Karpas-422 (cell line): ENCODE measurements at regions not wholly inside any gene's neighbourhood (a gene's known extent, or its start where the extent isn't known, plus 50 kb on each side); places are given as distances from the start of the nearest gene placed in this dataset.

ENCODE experiments used
- DNase-seq: peaks from one replicate; pipeline ENCODE4 v3.0.0-alpha.2; 2015
- H2AFZ ChIP-seq: fragments of 200-600 bp; sonication (generic); 2 replicates; pipeline ENCODE4 v1.6.1; 2014; ENCODE audit warnings: antibody characterized with exemption, low read length, mixed read lengths
- H3K27ac ChIP-seq: fragments of 200-600 bp; sonication (generic); 2 replicates; pipeline ENCODE4 v1.5.1; 2014; ENCODE audit warnings: mild to moderate bottlenecking, low read length, moderate library complexity
- H3K27me3 ChIP-seq: fragments of 200-600 bp; sonication (generic); 2 replicates; pipeline ENCODE4 v1.6.1; 2014; ENCODE audit warnings: low read length, mixed read lengths
- H3K36me3 ChIP-seq: fragments of 200-600 bp; sonication (generic); 2 replicates; pipeline ENCODE4 v1.6.1; 2014; ENCODE audit warnings: low read length, mixed read lengths; ENCODE audit not compliant: insufficient read depth
- H3K4me1 ChIP-seq: fragments of 200-600 bp; sonication (generic); 2 replicates; pipeline ENCODE4 v1.6.1; 2014; ENCODE audit warnings: mild to moderate bottlenecking, low read length, mixed read lengths
- H3K4me2 ChIP-seq: fragments of 200-600 bp; sonication (generic); 2 replicates; pipeline ENCODE4 v1.6.1; 2014; ENCODE audit warnings: low read length, low read depth, mild to moderate bottlenecking; ENCODE audit not compliant: poor library complexity, severe bottlenecking
- H3K4me3 ChIP-seq: fragments of 200-600 bp; sonication (generic); 2 replicates; pipeline ENCODE4 v1.5.1; 2014; ENCODE audit warnings: mild to moderate bottlenecking, antibody characterized with exemption, low read length, mixed read lengths
- H3K79me2 ChIP-seq: fragments of 200-600 bp; sonication (generic); 2 replicates; pipeline ENCODE4 v1.6.1; 2014; ENCODE audit warnings: mild to moderate bottlenecking, low read length, mixed read lengths
- H3K9ac ChIP-seq: fragments of 200-600 bp; sonication (generic); 2 replicates; pipeline ENCODE4 v1.6.0; 2014; ENCODE audit warnings: low read length
- H3K9me2 ChIP-seq: fragments of 200-600 bp; sonication (generic), shearing (Covaris generic); replicated peaks from 2 replicates; pipeline ENCODE4 v1.6.0; 2014; ENCODE audit warnings: mild to moderate bottlenecking, low read length, moderate library complexity; ENCODE audit not compliant: insufficient read depth
- H3K9me3 ChIP-seq: fragments of 300-700, 200-600 bp; sonication (generic); 2 replicates; pipeline ENCODE4 v1.6.1; 2014; ENCODE audit warnings: low read length, mixed read lengths
- H4K20me1 ChIP-seq: fragments of 200-600 bp; sonication (generic); 2 replicates; pipeline ENCODE4 v1.6.1; 2014; ENCODE audit warnings: mild to moderate bottlenecking, antibody characterized with exemption, low read length, low read depth; ENCODE audit not compliant: insufficient read depth

GRCh38 chr5:77850536-77851175 lies 74.5 kb upstream of the TBCA start:
- Histone ChIP-seq H3K4me1 (peaks cover 14% of the 10 kb centered on the region), H3K27ac (no peak overlapping the region), H3K27me3 (no peaks in the 10 kb centered on the region), H3K4me3 (no peak overlapping the region), H3K9me3 (no peaks in the 10 kb centered on the region), H3K9me2 (no peaks in the 10 kb centered on the region), H3K79me2 (no peaks in the 10 kb centered on the region), H3K36me3 (no peaks in the 10 kb centered on the region), H3K9ac (no peak overlapping the region), H4K20me1 (no peaks in the 10 kb centered on the region), H3K4me2 (no peak overlapping the region), H2AFZ (no peak overlapping the region)
- no peak for DNase-seq

- Histone ChIP-seq H3K27me3 (no peaks in the 10 kb centered on the region), H3K79me2 (no peaks in the 10 kb centered on the region)
- no peak for DNase-seq
Observed at GRCh38 chr5:77849308-77849900, 73.3 kb upstream of the TBCA start.

GRCh38 chr5:77847814-77848290 lies 71.7 kb upstream of the TBCA start:
- no peak for DNase-seq
- no peaks in the 10 kb centered on the region for H3K9me3 ChIP-seq
- no peaks in the 10 kb centered on the region for H4K20me1 ChIP-seq
- H2AFZ ChIP-seq, result no peak overlapping the region
- no peak overlapping the region for H3K4me3 ChIP-seq
- no peak overlapping the region for H3K27ac ChIP-seq
- H3K36me3 ChIP-seq, result no peaks in the 10 kb centered on the region
- no peaks in the 10 kb centered on the region for H3K27me3 ChIP-seq
- H3K4me1 ChIP-seq, result peaks cover 8% of the 10 kb centered on the region
- H3K4me2 ChIP-seq, result no peak overlapping the region
- H3K79me2 ChIP-seq, result no peaks in the 10 kb centered on the region
- H3K9ac ChIP-seq, result no peak overlapping the region
- no peaks in the 10 kb centered on the region for H3K9me2 ChIP-seq

More at GRCh38 chr5:77849308-77849900, 73.3 kb upstream of the TBCA start:
- Histone ChIP-seq H3K4me3 (no peak overlapping the region), H3K36me3 (no peaks in the 10 kb centered on the region), H4K20me1 (no peaks in the 10 kb centered on the region), H3K4me2 (no peak overlapping the region), H3K9me3 (no peaks in the 10 kb centered on the region), H3K9ac (no peak overlapping the region), H3K27ac (no peak overlapping the region), H3K9me2 (no peaks in the 10 kb centered on the region), H3K4me1 (peaks cover 14% of the 10 kb centered on the region), H2AFZ (no peak overlapping the region)

- Histone ChIP-seq H3K79me2 (no peaks in the 10 kb centered on the region), H3K27me3 (no peaks in the 10 kb centered on the region), H3K9me2 (no peaks in the 10 kb centered on the region), H3K27ac (no peak overlapping the region), H3K9me3 (no peaks in the 10 kb centered on the region), H4K20me1 (no peaks in the 10 kb centered on the region), H3K9ac (no peak overlapping the region), H3K36me3 (no peaks in the 10 kb centered on the region), H3K4me2 (no peak overlapping the region), H3K4me3 (no peak overlapping the region), H2AFZ (no peak overlapping the region), H3K4me1 (peaks cover under 1% of the 10 kb centered on the region)
- DNase-seq, result no peak
Observed at GRCh38 chr5:77847129-77847460, 71.0 kb upstream of the TBCA start.

- no peaks in the 10 kb centered on the region for H3K79me2 ChIP-seq
- H3K9me2 ChIP-seq, result no peaks in the 10 kb centered on the region
- H3K27ac ChIP-seq, result no peak overlapping the region
- no peaks in the 10 kb centered on the region for H3K4me1 ChIP-seq
- H3K4me3 ChIP-seq, result no peak overlapping the region
- no peak overlapping the region for H3K4me2 ChIP-seq
- no peaks in the 10 kb centered on the region for H3K36me3 ChIP-seq
- no peak for DNase-seq
- H2AFZ ChIP-seq, result no peak overlapping the region
- no peaks in the 10 kb centered on the region for H3K27me3 ChIP-seq
- no peak overlapping the region for H3K9ac ChIP-seq
- H4K20me1 ChIP-seq, result no peaks in the 10 kb centered on the region
- H3K9me3 ChIP-seq, result no peaks in the 10 kb centered on the region
Observed at GRCh38 chr5:77846422-77847128, 70.4 kb upstream of the TBCA start.

GRCh38 chr5:77845324-77845646 lies 69.1 kb upstream of the TBCA start:
- no peak overlapping the region for H3K4me3 ChIP-seq
- no peaks in the 10 kb centered on the region for H3K9me3 ChIP-seq
- no peak overlapping the region for H3K27ac ChIP-seq
- no peak for DNase-seq
- H3K27me3 ChIP-seq, result no peaks in the 10 kb centered on the region
- no peaks in the 10 kb centered on the region for H3K9me2 ChIP-seq
- no peaks in the 10 kb centered on the region for H3K36me3 ChIP-seq
- no peaks in the 10 kb centered on the region for H3K4me1 ChIP-seq
- no peaks in the 10 kb centered on the region for H3K79me2 ChIP-seq
- no peaks in the 10 kb centered on the region for H4K20me1 ChIP-seq
- no peak overlapping the region for H3K9ac ChIP-seq
- no peak overlapping the region for H3K4me2 ChIP-seq
- H2AFZ ChIP-seq, result no peak overlapping the region

GRCh38 chr5:77844623-77845323 lies 68.6 kb upstream of the TBCA start:
- no peaks in the 10 kb centered on the region for H3K27me3 ChIP-seq
- H3K36me3 ChIP-seq, result no peaks in the 10 kb centered on the region
- H3K4me2 ChIP-seq, result no peak overlapping the region
- no peaks in the 10 kb centered on the region for H3K9me2 ChIP-seq
- H3K27ac ChIP-seq, result no peak overlapping the region
- H2AFZ ChIP-seq, result no peak overlapping the region
- no peaks in the 10 kb centered on the region for H3K9me3 ChIP-seq
- no peak overlapping the region for H3K4me3 ChIP-seq
- DNase-seq, result no peak
- H3K9ac ChIP-seq, result no peak overlapping the region
- H3K4me1 ChIP-seq, result no peaks in the 10 kb centered on the region
- H4K20me1 ChIP-seq, result no peaks in the 10 kb centered on the region
- no peaks in the 10 kb centered on the region for H3K79me2 ChIP-seq

- DNase-seq, result no peak
- H4K20me1 ChIP-seq, result no peaks in the 10 kb centered on the region
- no peaks in the 10 kb centered on the region for H3K4me1 ChIP-seq
- H3K4me2 ChIP-seq, result no peak overlapping the region
- H3K9me2 ChIP-seq, result no peaks in the 10 kb centered on the region
- H3K79me2 ChIP-seq, result no peaks in the 10 kb centered on the region
- H3K27me3 ChIP-seq, result no peaks in the 10 kb centered on the region
- H2AFZ ChIP-seq, result no peak overlapping the region
- no peaks in the 10 kb centered on the region for H3K9me3 ChIP-seq
- H3K4me3 ChIP-seq, result no peak overlapping the region
- H3K27ac ChIP-seq, result no peak overlapping the region
- H3K9ac ChIP-seq, result no peak overlapping the region
- no peaks in the 10 kb centered on the region for H3K36me3 ChIP-seq
Observed at GRCh38 chr5:77844373-77844622, 68.2 kb upstream of the TBCA start.
